DMS114 treated with DMSO at 0.1 percent for 48 hours (cell line): ENCODE measurements at regions not wholly inside any gene's neighbourhood (a gene's known extent, or its start where the extent isn't known, plus 50 kb on each side); places are given as distances from the start of the nearest gene placed in this dataset.
A peak's percentile ranks its signal among the peaks of the same experiment; 100 is the strongest.
"Not testable (repeated sequence)": the region's sequence is repeated elsewhere in the genome, so short reads cannot be mapped to it uniquely, and the experiment has no call there.

Experiments
- DNase-seq: peaks from one replicate; lab custom pipeline; 2025; ENCODE audit not compliant: unreplicated experiment; lab: John Stamatoyannopoulos, UW

GRCh38 chr9:42430674-42431615, 247.5 kb downstream of the SPATA31A6 start:
- peak; percentile 10 for DNase-seq

GRCh38 chr9:42431616-42432010, 248.2 kb downstream of the SPATA31A6 start:
- DNase-seq = not testable (repeated sequence)

- not testable (repeated sequence) for DNase-seq
Observed at GRCh38 chr9:42434844-42435714, 251.6 kb downstream of the SPATA31A6 start.

GRCh38 chr9:42435715-42436342, 252.4 kb downstream of the SPATA31A6 start:
- DNase-seq = not testable (repeated sequence)

GRCh38 chr9:42437057-42437759, 253.7 kb downstream of the SPATA31A6 start:
- not testable (repeated sequence) for DNase-seq

- not testable (repeated sequence) for DNase-seq
Observed at GRCh38 chr9:42442680-42443079, 259.2 kb downstream of the SPATA31A6 start.

- not testable (repeated sequence) for DNase-seq
Observed at GRCh38 chr9:42443414-42443813, 260.0 kb downstream of the SPATA31A6 start.

GRCh38 chr9:42461436-42461835, 278.0 kb downstream of the SPATA31A6 start:
- DNase-seq = not testable (repeated sequence)

GRCh38 chr9:42461863-42462262, 278.4 kb downstream of the SPATA31A6 start:
- not testable (repeated sequence) for DNase-seq

GRCh38 chr9:42463981-42464380, 280.5 kb downstream of the SPATA31A6 start:
- not testable (repeated sequence) for DNase-seq

- DNase-seq = not testable (repeated sequence)
Observed at GRCh38 chr9:42470577-42470976, 287.1 kb downstream of the SPATA31A6 start.

- not testable (repeated sequence) for DNase-seq
Observed at GRCh38 chr9:42490989-42491388, 307.5 kb downstream of the SPATA31A6 start.

- not testable (repeated sequence) for DNase-seq
Observed at GRCh38 chr9:42502620-42503264, 319.3 kb downstream of the SPATA31A6 start.

- not testable (repeated sequence) for DNase-seq
Observed at GRCh38 chr9:42508111-42508510, 324.7 kb downstream of the SPATA31A6 start.

GRCh38 chr9:42513535-42513934, 330.1 kb downstream of the SPATA31A6 start:
- DNase-seq = not testable (repeated sequence)

GRCh38 chr9:42534325-42534983, 351.0 kb downstream of the SPATA31A6 start:
- not testable (repeated sequence) for DNase-seq

- DNase-seq = not testable (repeated sequence)
Observed at GRCh38 chr9:42534984-42535325, 351.5 kb downstream of the SPATA31A6 start.

GRCh38 chr9:42550789-42551357, 367.4 kb downstream of the SPATA31A6 start:
- not testable (repeated sequence) for DNase-seq

- DNase-seq = not testable (repeated sequence)
Observed at GRCh38 chr9:42568530-42568929, 385.1 kb downstream of the SPATA31A6 start.
